Smooth muscle cell (in vitro differentiated cells): ENCODE measurements at regions not wholly inside any gene's neighbourhood (a gene's known extent, or its start where the extent isn't known, plus 50 kb on each side); places are given as distances from the start of the nearest gene placed in this dataset.

ENCODE experiments used
- DNase-seq: peaks from one replicate; lab custom pipeline; 2025; ENCODE audit not compliant: unreplicated experiment; lab: John Stamatoyannopoulos, UW
- H2AFZ ChIP-seq: fragments of 200-600 bp; sonication (generic); 2 replicates; pipeline ENCODE4 v1.6.0; 2016; ENCODE audit warnings: antibody characterized with exemption, low read depth, mild to moderate bottlenecking
- H3F3A ChIP-seq: fragments of 200-600 bp; sonication (generic); 2 replicates; pipeline ENCODE4 v1.6.0; 2017; ENCODE audit warnings: antibody characterized with exemption, low read depth
- H3K27ac ChIP-seq: fragments of 200-600 bp; sonication (generic); 2 replicates; pipeline ENCODE4 v1.5.1; 2016; ENCODE audit warnings: low read depth, mild to moderate bottlenecking
- H3K27me3 ChIP-seq: fragments of 200-600 bp; sonication (generic); 2 replicates; pipeline ENCODE4 v1.6.1; 2016; ENCODE audit warnings: low read depth, mild to moderate bottlenecking
- H3K36me3 ChIP-seq: fragments of 200-600 bp; sonication (generic); 2 replicates; pipeline ENCODE4 v1.5.1; 2016; ENCODE audit warnings: low read depth
- H3K4me1 ChIP-seq: fragments of 200-600 bp; sonication (generic); 2 replicates; pipeline ENCODE4 v1.5.1; 2016; ENCODE audit warnings: low read depth
- H3K4me2 ChIP-seq: fragments of 200-600 bp; sonication (generic); 2 replicates; pipeline ENCODE4 v1.6.0; 2016; ENCODE audit warnings: mild to moderate bottlenecking
- H3K4me3 ChIP-seq: fragments of 200-600 bp; sonication (generic); 2 replicates; pipeline ENCODE4 v1.5.1; 2016; ENCODE audit warnings: mild to moderate bottlenecking
- H3K79me2 ChIP-seq: fragments of 200-600 bp; sonication (generic); 2 replicates; pipeline ENCODE4 v1.6.0; 2016; ENCODE audit warnings: low read depth, mild to moderate bottlenecking
- H3K9ac ChIP-seq: fragments of 200-600 bp; sonication (generic); 2 replicates; pipeline ENCODE4 v1.6.0; 2016; ENCODE audit warnings: low read depth
- H3K9me3 ChIP-seq: fragments of 200-600 bp; sonication (generic); replicated peaks from 2 replicates; pipeline ENCODE4 v1.5.1; 2016; ENCODE audit warnings: low read depth
- H4K20me1 ChIP-seq: fragments of 200-600 bp; sonication (generic); 2 replicates; pipeline ENCODE4 v1.6.0; 2016; ENCODE audit warnings: low read depth
- CTCF ChIP-seq: fragments of 200-600 bp; sonication (generic); IDR thresholded peaks from 2 replicates; pipeline ENCODE4 v1.5.1; 2017; ENCODE audit warnings: borderline replicate concordance, mild to moderate bottlenecking, antibody characterized with exemption; ENCODE audit not compliant: insufficient read depth, poor library complexity, severe bottlenecking
- WGBS: methylation state at CpG from one replicate; pipeline ENCODE4 v1.1.7; 2016; ENCODE audit warnings: low lambda C conversion rate; 5-methylcytosine and 5-hydroxymethylcytosine counted together

- Histone ChIP-seq H3K36me3 (no peaks in the 10 kb centered on the region), H3K27me3 (peaks cover 54% of the 10 kb centered on the region), H3F3A (no peaks in the 10 kb centered on the region), H3K4me3 (no peak overlapping the region), H4K20me1 (no peaks in the 10 kb centered on the region), H3K4me1 (no peaks in the 10 kb centered on the region), H3K79me2 (no peaks in the 10 kb centered on the region), H3K27ac (no peak overlapping the region), H3K4me2 (no peak overlapping the region), H3K9me3 (no peaks in the 10 kb centered on the region), H3K9ac (no peak overlapping the region), H2AFZ (no peak overlapping the region)
- 86% methylated on average over 4 of the region's 4 CpGs for WGBS
- DNase-seq: no peak
- TF ChIP-seq CTCF: no peak
These were observed 104.8 kb downstream of the ZNF280B start for GRCh38 chr22:22403771-22404170.

- Histone ChIP-seq H3F3A (no peaks in the 10 kb centered on the region), H4K20me1 (no peaks in the 10 kb centered on the region), H3K4me3 (no peak overlapping the region), H3K9me3 (no peaks in the 10 kb centered on the region), H2AFZ (no peak overlapping the region), H3K4me1 (no peaks in the 10 kb centered on the region), H3K79me2 (no peaks in the 10 kb centered on the region), H3K9ac (no peak overlapping the region), H3K36me3 (no peaks in the 10 kb centered on the region), H3K27me3 (peaks cover 58% of the 10 kb centered on the region), H3K27ac (no peak overlapping the region), H3K4me2 (no peak overlapping the region)
- no peak for DNase-seq
- 74% methylated on average over 8 of the region's 8 CpGs for whole genome bisulfite sequencing
- no peak for TF ChIP-seq CTCF
These were observed 103.8 kb downstream of the ZNF280B start for GRCh38 chr22:22404598-22405284.

GRCh38 chr22:22406445-22407027 lies 102.0 kb downstream of the ZNF280B start:
- H3K79me2 ChIP-seq: no peaks in the 10 kb centered on the region
- H3K27ac ChIP-seq: no peak overlapping the region
- no peaks in the 10 kb centered on the region for H3K36me3 ChIP-seq
- no peaks in the 10 kb centered on the region for H3K4me1 ChIP-seq
- no peak overlapping the region for H3K4me2 ChIP-seq
- H3K27me3 ChIP-seq: peaks cover 54% of the 10 kb centered on the region
- H2AFZ ChIP-seq: no peak overlapping the region
- H3K9ac ChIP-seq: no peak overlapping the region
- H3K4me3 ChIP-seq: no peak overlapping the region
- H3K9me3 ChIP-seq: no peaks in the 10 kb centered on the region
- no peaks in the 10 kb centered on the region for H3F3A ChIP-seq
- no peak for DNase-seq
- 60% methylated on average over 5 of the region's 5 CpGs for WGBS
- no peaks in the 10 kb centered on the region for H4K20me1 ChIP-seq
- no peak for TF ChIP-seq CTCF

- no peaks in the 10 kb centered on the region for H4K20me1 ChIP-seq
- no peak overlapping the region for H3K4me3 ChIP-seq
- H3K9ac ChIP-seq: no peak overlapping the region
- H3K9me3 ChIP-seq: no peaks in the 10 kb centered on the region
- no peak overlapping the region for H2AFZ ChIP-seq
- no peak for DNase-seq
- H3F3A ChIP-seq: no peaks in the 10 kb centered on the region
- H3K79me2 ChIP-seq: no peaks in the 10 kb centered on the region
- no peak overlapping the region for H3K27ac ChIP-seq
- H3K4me2 ChIP-seq: no peak overlapping the region
- H3K36me3 ChIP-seq: no peaks in the 10 kb centered on the region
- no peak for TF ChIP-seq CTCF
- peaks cover 54% of the 10 kb centered on the region for H3K27me3 ChIP-seq
- WGBS: 64% methylated on average over 5 of the region's 5 CpGs
- H3K4me1 ChIP-seq: no peaks in the 10 kb centered on the region
These were observed 101.5 kb downstream of the ZNF280B start for GRCh38 chr22:22407061-22407460.
